ENCODE measurements at regions not wholly inside any gene's neighbourhood (a gene's known extent, or its start where the extent isn't known, plus 50 kb on each side); places are given as distances from the start of the nearest gene placed in this dataset.
"Not testable (repeated sequence)": the region's sequence is repeated elsewhere in the genome, so short reads cannot be mapped to it uniquely, and the experiment has no call there.

DNA sequence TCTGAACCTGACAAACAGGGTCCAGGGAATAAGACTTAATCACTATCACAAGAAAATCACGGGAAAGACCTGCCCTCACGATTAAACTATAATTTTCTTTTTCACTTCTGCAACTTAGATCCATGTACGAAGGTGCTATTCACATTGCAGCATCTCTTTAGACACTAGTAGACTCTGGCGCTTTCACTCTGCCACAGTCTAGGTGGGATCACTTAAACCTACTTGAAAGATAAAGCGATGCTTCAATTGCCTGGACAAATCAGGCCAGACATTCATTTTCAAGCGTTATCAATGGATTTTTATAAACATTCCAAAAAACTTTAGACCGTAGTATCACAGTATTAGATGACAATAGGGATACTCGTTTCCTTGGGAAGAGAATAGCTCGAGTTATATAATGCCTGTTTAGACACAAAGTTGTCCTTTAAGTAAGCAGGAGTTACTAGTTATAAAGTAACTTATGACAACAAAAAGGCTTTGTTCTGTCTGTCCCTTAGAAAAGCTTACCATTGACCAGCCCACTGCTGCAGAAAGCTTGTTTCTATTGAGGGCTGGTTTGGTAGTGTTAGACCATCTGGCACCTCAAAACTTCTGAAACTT, 367.3 kb downstream of the UTRN start:
- DNase-seq (ENCODE audit: low read depth), result no peak

GRCh38 chr6:144653885-144654505, 368.9 kb downstream of the UTRN start:
- DNase-seq (ENCODE audit: low read depth), result no peak

DNA sequence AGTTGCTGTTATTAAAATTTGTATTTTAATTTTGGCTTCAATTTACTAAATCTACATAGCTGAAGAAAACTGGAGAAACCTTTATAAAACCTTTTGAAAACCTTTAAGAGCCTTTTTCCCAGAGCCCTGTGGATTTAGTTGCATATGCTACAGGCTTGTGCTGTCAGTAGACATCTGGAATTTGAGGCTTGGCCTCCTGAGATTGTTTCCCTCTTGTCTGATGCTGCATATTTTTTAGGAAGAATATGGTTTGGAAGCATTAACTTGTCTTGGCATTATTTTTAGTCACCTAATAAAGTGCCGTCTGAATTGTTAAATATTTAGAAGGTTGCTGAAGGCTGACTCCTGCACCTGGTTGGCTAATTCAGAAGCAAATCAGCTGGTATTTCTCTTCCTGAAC, 369.4 kb downstream of the UTRN start:
- DNase-seq (ENCODE audit: low read depth), result no peak

DNA sequence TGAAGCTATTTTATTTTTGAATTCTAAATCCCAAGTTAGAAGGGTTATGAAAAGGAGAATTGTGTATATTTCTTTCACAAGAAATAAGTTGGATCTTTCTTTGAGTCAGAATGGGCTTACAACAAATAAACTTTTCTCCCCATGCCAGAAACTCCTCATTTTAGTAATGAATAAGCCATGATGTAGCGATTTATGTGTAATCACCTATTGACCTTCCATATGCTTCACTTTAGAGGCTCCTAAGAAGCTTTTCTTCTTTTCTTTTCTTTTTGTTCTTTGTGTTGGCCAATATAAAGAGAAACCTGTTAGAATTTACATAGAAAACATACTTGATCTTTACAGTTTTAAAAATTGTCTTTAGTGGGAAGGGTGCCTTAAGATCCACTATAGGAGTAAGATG, 370.2 kb downstream of the UTRN start:
- no peak for DNase-seq (ENCODE audit: low read depth)

GRCh38 chr6:144657691-144658090, 372.6 kb downstream of the UTRN start:
- DNase-seq (ENCODE audit: low read depth), result no peak

- no peak for DNase-seq (ENCODE audit: low read depth)
Measured at GRCh38 chr6:144659202-144660182, 374.4 kb downstream of the UTRN start.

GRCh38 chr6:144660561-144661115, 375.5 kb downstream of the UTRN start:
- no peak for DNase-seq (ENCODE audit: low read depth)

- DNase-seq (ENCODE audit: low read depth), result no peak
Measured at GRCh38 chr6:144661116-144661806, 376.1 kb downstream of the UTRN start.

- DNase-seq (ENCODE audit: low read depth), result no peak
Measured at GRCh38 chr6:144662812-144663365, 377.8 kb downstream of the UTRN start.

DNA sequence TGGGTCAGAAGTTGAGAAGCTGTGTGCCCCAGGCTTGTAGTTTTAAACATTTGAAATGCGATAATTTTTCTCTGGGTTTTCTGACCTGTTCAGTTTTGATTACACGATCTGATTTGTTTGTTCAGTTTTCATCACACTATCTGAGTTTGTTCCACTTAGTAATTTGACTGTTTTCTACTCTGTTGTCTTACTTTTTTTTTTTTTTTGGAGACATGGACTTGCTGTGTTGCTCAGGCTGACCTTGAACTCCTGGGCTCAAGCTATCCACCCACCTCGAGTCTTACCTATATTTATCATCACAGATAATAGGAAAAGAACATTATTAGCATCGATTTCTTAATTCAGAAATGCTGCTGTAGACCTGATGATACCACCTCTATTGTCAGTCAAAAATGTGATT, 379.1 kb downstream of the UTRN start:
- DNase-seq (ENCODE audit: low read depth), result no peak

- DNase-seq (ENCODE audit: low read depth), result no peak
Measured at GRCh38 chr6:144664947-144665346, 379.8 kb downstream of the UTRN start.

- no peak for DNase-seq (ENCODE audit: low read depth)
Measured at GRCh38 chr6:144665932-144666450, 380.9 kb downstream of the UTRN start.

- DNase-seq (ENCODE audit: low read depth), result no peak
Measured at GRCh38 chr6:144666781-144667180, 381.6 kb downstream of the UTRN start.

DNA sequence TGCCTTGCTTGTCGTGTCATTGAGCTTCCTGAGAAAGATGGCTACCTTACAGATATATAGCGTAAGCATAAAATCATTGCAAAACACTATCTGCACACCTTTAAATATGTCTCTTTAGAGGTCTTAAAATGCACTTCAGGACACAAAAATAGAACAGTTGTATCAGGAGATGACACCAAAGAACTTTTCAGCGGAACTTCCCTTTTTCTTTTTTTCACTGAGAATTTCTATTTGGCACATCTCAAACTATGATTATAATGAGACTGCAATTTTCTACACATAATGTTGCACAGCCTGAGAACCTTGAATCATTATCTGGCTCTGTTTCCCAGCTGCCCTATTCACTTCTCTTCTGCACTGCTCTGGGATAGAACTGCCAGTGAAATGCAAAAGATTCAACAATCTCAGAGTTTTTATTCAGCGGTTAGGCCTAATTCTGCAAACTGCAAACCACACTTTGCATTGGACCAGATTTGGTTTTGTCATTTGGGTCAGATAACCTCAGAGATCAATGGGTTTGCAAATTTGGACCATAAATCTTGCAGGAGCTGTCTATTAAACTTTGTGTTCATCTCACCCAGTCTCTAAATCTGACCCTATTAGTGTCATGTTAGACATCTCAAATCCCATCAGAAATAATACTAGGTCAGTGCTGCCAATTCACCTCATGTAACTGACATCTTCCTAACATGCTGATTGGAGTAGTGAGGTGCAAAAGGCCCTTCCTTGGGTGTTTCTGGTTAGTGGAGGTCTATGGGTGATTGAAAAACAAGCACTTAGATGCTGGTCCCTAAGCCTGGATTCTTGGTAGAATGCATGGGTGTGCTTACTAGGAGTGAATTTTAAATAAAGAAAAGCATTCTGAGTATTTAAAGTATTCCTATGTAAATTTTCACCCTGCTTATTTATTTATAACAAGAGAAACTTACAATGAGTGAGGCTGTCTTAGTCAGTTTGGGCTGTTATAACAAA, 382.7 kb downstream of the UTRN start:
- no peak for DNase-seq (ENCODE audit: low read depth)

DNA sequence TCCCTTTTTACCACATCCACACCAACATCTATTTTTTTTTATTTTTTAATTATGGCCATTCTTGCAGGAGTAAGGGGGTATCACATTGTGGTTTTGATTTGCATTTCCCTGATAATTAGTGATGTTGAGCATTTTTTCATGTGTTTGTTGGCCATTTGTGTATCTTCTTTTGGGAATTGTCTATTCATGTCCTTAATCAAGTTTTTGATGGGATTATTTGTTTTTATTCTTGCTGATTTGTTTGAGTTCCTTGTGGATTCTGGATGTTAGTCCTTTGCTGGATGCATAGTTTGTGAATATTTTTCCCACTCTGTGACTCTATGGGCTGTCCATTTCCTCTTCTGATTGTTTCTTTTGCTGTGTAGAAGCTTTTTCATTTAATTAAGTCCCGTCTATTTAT, 385.1 kb downstream of the UTRN start:
- DNase-seq (ENCODE audit: low read depth), result not testable (repeated sequence)

GRCh38 chr6:144673807-144674206, 388.7 kb downstream of the UTRN start:
- DNase-seq (ENCODE audit: low read depth), result no peak

DNA sequence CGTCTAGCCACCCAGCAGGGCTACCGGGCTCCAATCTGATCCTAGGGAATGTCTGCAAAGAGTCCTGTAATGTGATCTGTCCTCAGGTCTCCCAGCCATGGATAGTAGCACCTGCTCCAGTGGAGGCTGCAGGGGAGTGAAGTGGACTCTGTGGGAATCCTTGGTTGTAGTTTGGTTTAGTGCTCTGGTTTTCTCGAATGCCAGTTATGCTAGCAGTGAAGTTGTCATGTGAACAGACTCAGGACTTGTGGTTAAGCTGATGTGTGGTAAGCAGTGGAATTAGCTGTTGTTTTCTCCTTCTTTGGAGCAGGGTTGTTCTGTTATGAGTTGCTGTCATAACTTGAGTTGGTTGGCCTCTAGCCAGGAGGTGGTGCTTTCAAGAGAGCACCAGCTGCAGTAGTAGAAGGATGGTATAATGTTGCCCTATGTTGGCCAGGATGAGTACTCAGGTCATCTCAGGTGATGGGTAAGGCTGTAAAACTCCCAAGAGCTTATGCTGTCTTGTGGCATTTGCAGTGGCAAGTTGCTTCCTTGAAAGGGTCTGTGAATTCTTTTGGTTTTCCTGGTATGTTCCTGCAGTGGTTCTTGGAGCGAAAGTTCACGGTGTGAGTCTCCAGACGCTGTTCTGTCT, 390.2 kb downstream of the UTRN start:
- DNase-seq (ENCODE audit: low read depth), result no peak

DNA sequence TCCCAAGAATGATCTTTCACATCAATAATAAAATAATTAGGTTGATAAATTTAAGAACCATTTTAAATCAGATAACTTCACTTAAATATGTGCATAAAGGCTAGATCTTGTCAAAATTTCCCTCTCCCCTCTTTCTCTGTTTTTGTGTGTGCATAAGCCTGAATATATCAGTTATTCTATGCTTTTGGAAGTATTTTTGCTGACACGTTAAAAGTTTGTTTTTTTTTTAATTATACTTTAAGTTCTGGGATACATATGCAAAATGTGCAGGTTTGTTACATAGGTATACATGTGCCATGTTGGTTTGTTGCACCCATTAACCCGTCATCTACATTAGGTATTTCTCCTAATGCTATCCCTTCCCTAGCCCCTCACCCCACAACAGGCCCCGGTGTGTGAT, 391.2 kb downstream of the UTRN start:
- DNase-seq (ENCODE audit: low read depth), result not testable (repeated sequence)

GRCh38 chr6:144677263-144677662, 392.1 kb downstream of the UTRN start:
- not testable (repeated sequence) for DNase-seq (ENCODE audit: low read depth)

GRCh38 chr6:144678844-144679243, 393.7 kb downstream of the UTRN start:
- DNase-seq (ENCODE audit: low read depth), result no peak
